ENCODE measurements at regions not wholly inside any gene's neighbourhood (a gene's known extent, or its start where the extent isn't known, plus 50 kb on each side); places are given as distances from the start of the nearest gene placed in this dataset.
A peak's percentile ranks its signal among the peaks of the same experiment; 100 is the strongest.

DNA sequence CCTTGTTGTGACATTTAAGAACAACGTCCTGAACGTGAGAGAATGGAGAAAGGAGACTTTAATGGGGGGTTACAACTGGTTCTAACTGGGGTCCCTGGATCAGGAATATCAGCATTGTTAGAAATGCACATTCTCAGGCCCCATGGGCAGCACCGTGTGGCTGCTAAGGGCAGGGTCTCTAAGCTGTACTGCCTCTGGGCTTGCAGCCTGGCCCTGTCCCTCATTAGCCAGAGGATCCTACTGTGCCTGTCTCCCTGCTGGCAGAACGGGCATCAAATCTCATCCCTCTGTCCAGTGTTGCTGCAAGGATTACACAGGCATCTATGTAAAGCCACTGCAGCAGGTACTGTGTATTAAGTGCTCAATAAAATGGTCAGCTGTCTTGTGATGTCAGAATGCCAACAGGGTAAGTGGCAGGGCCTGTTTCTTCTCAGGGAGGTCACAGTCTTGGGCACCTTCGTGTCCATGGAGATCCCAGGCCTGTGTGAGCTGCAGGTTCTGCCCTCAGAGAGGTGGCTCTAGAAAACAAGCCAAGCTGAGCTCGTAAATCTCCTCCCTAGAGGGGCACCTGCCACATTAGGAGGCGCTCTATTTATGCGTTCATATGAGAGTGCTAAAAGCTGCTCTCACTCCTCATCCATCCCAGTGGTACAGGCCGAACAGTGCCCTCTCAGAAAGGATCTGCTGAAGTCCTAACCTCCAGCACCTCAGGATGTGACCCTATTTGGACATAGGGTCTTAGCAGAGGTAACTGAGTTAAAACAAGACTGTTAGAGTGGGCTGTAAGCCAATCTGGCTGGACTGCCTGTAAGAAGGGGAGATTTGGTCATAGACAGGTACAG is 210.5 kb downstream of the GADD45G start:
- no peak for DNase-seq

DNA sequence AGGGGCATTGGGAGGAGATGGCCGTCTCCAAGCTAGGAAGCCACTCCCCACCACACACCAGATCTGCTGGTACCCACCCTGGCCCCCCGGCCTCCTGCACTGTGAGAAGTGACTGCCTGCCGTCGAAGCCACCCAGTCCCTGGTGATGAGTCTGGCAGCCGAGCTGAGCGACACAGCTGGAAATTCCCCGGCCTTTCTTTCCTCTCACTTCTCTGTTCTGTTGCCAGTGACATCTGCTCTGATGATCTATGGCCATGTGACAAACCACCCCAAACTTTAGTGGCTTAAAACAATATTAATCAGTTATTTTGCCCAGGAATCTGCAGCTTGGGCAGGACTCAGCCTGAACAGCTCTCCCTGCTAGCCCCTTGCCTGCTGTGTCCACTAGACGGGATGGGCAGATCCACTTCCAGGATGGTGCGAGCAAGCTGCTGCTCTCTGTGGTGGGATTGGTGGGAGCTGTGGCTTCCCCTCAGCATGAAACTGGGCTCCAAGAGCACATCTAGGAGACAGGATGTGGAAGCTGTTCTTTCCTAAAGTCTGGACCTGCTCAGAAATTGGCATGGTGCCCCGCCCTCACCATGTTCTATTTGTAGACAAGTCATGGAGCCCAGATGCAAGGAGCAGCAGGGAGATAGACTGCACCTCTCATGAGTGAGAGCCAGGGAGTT is 211.2 kb downstream of the GADD45G start:
- DNase-seq: no peak

DNA sequence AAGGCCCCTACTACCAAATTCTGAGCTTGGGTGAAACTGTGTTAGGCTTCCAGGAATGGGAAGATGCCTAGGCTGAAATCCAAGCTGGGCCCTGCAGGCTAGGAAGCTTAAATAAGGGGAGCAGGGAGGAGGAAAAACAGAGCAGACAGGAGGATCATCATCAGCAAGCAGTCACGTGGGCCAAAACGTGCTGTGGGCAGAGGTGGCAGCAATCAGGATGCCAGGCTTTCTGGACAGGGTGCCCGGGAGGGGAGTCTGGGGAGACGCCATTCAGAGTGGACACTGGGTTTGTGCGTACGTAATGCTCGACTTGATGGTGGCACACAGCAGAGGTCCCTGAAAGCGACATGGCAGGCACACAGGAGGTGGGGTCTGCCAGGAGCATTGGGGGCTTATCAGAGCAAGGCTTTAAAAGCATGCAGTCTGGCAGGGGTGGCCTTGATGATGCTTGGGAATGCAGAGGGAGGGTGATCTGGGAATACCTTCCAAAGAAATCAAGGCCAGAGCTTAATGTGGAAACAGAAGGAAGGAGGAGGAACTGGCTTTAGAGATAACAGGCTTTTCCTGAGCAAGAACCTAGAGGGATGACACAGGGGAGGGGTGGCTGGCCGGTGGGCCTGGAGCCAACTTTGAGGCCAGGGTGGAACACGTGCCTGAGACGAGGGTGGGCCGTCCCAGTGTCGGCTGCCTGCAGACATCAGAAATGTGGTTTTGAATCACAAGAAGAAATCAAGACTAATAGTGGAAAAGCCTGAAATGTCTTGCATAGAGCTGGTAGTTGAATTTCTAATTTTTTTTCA is 212.5 kb downstream of the GADD45G start:
- DNase-seq: no peak

- no peak for DNase-seq
These were observed 215.5 kb downstream of the GADD45G start for GRCh38 chr9:89820337-89820736.

DNA sequence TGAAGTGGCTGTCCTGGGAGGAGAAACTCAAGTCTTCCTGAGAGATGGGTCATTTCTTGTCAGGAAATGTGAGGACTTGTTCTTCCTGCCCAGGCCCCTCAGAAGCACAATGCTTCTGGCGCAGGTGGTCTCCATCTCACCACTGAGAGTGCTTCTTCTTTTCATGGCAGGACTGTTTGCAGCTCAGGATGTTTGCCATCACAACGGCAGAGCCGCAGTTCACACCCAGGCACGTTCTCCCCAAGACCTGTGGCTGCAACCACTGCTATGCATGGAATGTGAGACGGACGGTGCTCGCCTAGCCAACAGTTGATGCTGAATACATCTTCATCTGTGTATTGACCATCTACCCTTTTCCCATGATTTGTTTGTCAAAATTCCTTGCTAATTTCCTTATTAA is 216.3 kb downstream of the GADD45G start:
- no peak for DNase-seq

DNA sequence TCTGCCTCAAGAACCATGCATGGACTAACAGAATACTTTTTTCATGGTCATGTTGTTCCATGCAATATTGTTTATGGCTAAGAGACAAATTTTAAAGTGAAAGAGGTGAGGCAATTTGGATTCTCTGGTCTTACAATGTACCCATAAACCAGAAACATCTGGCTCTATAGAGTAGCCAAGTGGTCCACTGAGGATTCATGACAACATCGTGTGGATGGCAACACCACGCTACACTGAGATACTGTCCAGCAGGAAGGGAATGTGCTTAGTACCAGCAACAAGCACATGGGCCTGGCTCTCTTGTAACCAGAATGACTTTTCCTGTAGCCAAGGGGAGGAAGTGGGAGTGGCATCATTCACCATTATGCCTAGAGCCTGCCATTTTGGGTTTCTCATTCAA is 218.2 kb downstream of the GADD45G start:
- no peak for DNase-seq

- DNase-seq: no peak
These were observed 220.9 kb downstream of the GADD45G start for GRCh38 chr9:89825669-89826068.

- DNase-seq: no peak
These were observed 221.4 kb downstream of the GADD45G start for GRCh38 chr9:89826186-89826585.

GRCh38 chr9:89829346-89829745 is 224.5 kb downstream of the GADD45G start:
- no peak for DNase-seq

GRCh38 chr9:89835666-89836065 is 230.9 kb downstream of the GADD45G start:
- no peak for DNase-seq

DNA sequence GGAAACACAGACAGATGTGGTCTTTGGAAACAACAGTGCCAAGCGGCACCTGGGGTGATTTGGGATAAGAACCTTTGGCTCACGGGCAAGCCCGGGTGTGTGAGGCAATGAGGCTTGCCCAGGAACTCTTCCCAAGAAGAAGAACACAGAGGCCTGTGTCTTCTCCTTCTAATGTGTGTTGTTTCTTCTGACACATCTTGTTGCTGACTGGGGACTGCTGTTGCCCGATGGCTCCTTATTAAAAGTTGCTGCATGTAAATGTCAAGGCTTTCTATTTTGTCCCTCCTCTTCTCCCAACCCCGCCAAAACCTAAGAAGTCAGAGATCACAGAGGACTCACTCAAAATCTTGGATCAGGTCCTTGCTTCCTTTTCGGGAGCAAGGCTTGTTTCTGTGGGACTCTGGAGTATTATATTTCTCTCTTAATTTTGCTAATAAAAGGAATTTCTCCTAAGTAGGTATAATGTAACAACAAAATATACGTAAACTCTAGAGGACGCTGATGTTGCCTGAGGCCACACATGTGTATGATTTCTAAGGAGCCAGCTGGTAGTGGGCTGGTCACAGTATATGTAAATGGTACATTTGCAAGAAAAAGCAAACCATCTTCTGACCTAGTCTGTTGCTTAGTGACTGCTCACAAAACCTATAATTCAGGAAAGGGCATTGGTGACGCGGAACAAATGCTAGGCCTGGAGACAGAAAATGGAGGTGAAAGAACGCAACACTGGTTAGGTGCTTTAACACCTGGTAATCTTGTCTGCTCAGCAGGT is 232.5 kb downstream of the GADD45G start:
- no peak for DNase-seq

GRCh38 chr9:89837934-89838310 is 233.1 kb downstream of the GADD45G start:
- DNase-seq: no peak

- DNase-seq: no peak
These were observed 233.8 kb downstream of the GADD45G start for GRCh38 chr9:89838621-89839020.

- no peak for DNase-seq
These were observed 234.6 kb downstream of the GADD45G start for GRCh38 chr9:89839449-89839848.

- DNase-seq: peak; percentile 20
These were observed 235.1 kb downstream of the GADD45G start for GRCh38 chr9:89839952-89840351.

GRCh38 chr9:89841456-89841855 is 236.6 kb downstream of the GADD45G start:
- no peak for DNase-seq

DNA sequence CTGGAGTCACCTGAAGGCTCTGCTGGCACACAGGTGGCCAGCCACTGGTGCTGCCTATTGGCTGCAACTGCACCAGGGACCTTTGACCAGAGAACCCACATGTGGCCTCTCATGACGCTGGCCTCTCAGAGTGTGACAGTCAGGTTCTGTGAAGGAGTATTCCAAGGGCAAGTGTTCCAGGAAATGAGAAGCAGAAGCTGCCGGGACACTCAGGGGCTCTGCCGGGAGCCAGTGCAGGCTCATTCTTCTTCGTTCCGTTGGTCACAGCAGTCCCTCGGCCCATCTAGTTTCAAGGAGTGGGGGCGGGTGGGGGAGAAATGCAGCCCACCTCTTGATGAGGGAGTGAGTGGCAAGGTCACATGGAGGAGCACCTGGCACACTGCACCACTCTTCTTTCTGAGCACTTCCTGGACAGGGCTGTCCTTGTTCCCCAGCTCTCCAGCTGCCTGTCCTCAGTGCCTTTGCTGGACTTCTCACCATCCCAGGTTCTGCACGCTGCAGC is 237.5 kb downstream of the GADD45G start:
- DNase-seq: peak; percentile 63

- DNase-seq: no peak
These were observed 238.3 kb downstream of the GADD45G start for GRCh38 chr9:89843074-89843473.

GRCh38 chr9:89843591-89843990 is 238.8 kb downstream of the GADD45G start:
- DNase-seq: no peak

- no peak for DNase-seq
These were observed 239.3 kb downstream of the GADD45G start for GRCh38 chr9:89844075-89844474.

DNA sequence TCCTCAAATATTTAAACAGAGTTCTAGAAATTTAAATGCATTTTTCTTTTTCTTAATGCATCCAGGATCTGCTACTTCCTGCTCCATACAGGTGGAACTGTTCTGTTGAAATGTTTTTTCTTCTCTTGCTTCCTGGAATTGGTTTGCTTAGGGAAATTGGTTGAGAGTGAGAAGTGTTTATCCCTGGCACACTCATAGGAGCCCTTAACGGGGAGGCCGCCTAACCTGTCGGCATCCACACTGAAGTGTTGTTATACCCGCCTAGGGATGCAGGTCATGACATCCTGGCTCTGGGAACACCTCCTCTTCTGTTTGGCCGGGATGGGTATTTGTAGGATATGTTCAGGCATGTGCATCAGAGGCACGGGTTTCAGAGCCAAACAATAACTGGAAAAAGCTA is 239.7 kb downstream of the GADD45G start:
- peak; percentile 92 for DNase-seq

DNA sequence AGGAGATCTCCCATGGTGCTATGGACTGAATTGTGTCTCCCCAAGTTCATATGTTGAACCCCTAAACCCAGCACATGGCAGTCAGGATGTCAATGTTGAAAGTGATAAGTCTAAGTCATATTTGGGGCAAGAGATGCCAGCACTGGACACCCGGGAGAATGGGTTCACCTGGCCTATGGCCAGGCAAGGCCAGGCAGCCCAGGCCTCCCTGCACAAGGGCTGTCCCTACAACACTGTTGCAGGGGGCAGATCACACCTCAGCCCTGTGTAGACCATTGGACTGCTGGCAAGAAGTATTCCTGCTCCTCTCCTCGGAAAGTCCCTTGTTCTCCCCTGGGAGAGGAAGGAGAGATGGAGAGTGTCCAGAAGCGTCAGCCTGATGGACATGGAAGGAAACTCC is 240.5 kb downstream of the GADD45G start:
- DNase-seq: no peak

GRCh38 chr9:89845862-89846261 is 241.1 kb downstream of the GADD45G start:
- no peak for DNase-seq

Data from NCI-H510A treated with DMSO at 0.1 percent for 48 hours (cell line).